Neural progenitor cell (in vitro differentiated cells): ENCODE measurements at regions not wholly inside any gene's neighbourhood (a gene's known extent, or its start where the extent isn't known, plus 50 kb on each side); places are given as distances from the start of the nearest gene placed in this dataset.

ENCODE experiments used
- CTCF ChIP-seq: fragments of 200-600 bp; sonication (generic); IDR thresholded peaks from 2 replicates; pipeline ENCODE4 v1.5.1; 2017; ENCODE audit warnings: antibody characterized with exemption, mild to moderate bottlenecking
- EZH2 ChIP-seq: fragments of 200-600 bp; sonication (generic); IDR thresholded peaks from 2 replicates; pipeline ENCODE4 v1.6.1; 2017; ENCODE audit warnings: antibody characterized with exemption, mild to moderate bottlenecking, moderate library complexity

- no peak for TF ChIP-seq EZH2
- TF ChIP-seq CTCF: no peak
These were observed 110.2 kb upstream of the TENM3 start for GRCh38 chr4:182133033-182133432.
